ENCODE measurements at regions not wholly inside any gene's neighbourhood (a gene's known extent, or its start where the extent isn't known, plus 50 kb on each side); places are given as distances from the start of the nearest gene placed in this dataset.
"Not testable (repeated sequence)": the region's sequence is repeated elsewhere in the genome, so short reads cannot be mapped to it uniquely, and the experiment has no call there.

DNA sequence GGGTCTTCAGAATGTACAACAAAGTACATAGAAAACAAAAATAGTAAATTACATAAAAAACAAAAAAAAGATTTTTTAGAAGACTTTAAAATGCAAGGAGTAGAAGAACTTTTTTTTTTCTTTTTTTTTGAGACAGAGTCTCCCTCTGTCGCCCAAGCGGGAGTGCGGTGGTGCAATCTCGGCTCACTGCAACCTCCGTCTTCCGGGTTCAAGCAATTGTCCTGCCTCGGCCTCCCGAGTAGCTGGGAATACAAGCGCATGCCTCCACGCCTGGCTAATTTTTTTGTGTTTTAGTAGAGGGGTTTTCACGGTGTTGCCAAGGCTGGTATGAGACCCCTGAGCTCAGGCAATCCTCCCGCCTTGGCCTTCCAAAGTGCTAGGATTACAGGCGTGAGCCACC, 104.5 kb upstream of the ZC3H15 start:
- no peak for DNase-seq (ENCODE audit: low spot score)

DNA sequence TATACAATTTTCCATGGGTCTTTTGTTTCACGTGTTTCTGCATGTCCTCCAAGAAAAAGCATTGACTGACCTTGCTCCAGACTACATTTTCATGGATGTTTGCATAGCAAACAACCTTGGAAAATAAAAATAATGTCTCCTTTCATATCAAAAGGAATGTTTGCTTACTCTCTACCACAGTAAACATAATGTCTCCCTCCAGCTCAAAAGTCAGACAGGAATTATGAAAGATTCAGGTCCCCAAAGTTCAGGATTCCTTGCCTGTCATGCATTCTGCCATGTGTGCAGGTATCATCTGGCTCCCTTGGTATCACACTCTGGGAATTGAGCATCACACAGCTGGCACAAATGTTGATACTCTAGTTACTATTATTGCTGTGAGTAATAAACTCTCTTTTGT, 103.1 kb upstream of the ZC3H15 start:
- DNase-seq (ENCODE audit: low spot score): no peak

DNA sequence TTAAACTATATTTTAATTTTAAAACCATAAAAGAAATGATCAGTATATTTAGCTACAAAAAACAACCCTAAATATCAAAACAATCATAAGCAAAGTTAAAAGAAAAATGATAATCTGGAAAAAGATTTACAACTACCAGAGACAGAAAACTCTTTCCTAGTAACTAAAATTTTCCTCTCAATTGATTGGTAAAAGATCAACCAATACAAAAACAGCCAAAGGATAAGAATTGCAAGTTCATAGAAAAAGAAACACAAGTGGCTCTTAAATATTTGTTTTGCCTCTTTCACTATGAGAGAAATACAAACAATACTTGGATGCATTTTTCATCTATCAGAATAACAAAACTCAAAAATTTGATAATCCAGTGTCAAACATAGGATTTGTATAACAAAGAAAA, 101.8 kb upstream of the ZC3H15 start:
- no peak for DNase-seq (ENCODE audit: low spot score)

DNA sequence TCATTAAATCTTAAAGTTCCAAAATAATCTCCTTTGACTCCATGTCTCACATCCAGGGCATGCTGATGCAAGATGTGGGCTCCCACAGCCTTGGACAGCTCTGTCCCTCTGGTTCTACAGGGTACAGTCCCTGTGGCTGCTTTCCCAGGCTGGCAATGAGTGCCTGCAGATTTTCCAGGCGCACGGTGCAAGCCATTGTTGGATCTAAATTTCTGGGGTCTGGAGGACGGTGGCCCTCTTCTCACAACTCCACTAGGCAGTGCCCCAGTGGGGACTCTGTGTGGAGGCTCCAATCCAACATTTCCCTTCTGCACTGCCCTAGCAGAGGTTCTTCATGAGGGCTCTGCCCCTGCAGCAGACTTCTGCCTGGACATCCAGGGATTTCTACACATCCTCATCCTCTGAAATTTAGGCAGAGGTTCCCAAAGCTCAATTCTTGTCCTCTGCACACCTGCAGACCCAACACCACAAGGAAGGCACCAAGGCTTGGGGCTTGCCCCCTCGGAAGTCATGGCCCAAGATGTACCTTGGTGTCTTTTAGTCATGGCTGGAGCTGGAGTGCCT, 100.3 kb upstream of the ZC3H15 start:
- DNase-seq (ENCODE audit: low spot score): not testable (repeated sequence)

DNA sequence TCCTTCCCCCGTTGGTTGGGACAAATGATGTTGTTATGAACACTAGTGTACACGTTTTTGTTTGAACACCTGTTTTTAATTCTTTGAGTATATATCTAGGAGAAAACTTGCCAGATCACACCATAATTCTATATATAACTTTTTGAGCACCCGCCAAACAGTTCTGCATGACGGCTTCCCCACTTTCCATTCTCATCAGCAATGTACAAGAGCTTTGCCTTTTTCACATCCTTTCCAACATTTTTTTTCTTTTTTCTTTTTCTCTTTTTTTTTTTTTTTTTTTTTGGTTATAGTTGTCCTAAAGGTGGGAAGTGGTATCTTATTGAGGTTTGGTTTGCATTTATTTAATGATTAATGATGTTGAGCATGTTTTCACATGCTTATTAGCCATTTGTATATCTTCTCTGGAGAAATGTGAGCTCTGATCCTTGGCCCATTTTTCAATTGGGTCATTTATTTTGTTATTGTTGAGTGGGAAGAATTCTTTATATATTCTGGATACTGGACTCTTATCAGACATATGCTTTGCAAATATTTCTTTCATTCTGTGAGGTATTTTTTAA, 86.9 kb upstream of the ZC3H15 start:
- no peak for DNase-seq (ENCODE audit: low spot score)

DNA sequence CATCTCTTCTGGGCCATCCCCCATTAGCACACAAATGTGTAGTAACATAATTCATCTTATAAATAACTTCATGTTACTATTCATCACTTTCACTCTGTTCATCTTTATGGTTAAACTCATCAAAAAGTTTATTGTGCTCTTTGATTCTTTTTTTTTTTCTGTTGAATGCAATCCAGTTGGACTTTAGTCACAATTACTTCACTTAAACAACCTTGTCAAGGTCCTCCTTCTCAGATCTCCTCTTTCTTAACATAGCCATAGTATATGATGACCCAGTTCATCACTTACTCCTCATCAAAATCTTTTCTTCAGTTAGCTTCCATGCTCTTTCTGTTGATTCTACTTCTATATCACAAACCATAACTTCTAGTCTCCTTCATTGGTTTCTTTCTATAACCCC, 80.2 kb upstream of the ZC3H15 start:
- DNase-seq (ENCODE audit: low spot score): no peak

DNA sequence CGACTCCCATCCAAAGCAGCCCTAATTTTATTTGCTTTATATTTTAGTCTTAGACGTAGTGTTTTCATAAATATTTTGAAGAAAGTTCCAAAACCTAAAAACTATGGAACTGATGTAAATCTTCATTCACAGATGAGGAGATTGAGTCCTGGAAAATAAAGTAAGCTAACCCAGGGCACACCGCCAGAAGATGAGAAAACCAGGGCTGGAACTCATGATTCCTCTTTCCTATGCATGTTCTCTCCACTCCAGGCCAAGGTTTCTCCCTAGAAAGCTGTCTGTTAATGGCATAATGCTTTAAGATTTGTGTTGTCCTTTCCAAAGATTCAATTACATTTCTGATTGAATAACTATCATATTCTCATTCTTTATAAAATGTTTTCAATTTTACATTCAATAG, 78.4 kb upstream of the ZC3H15 start:
- no peak for DNase-seq (ENCODE audit: low spot score)

DNA sequence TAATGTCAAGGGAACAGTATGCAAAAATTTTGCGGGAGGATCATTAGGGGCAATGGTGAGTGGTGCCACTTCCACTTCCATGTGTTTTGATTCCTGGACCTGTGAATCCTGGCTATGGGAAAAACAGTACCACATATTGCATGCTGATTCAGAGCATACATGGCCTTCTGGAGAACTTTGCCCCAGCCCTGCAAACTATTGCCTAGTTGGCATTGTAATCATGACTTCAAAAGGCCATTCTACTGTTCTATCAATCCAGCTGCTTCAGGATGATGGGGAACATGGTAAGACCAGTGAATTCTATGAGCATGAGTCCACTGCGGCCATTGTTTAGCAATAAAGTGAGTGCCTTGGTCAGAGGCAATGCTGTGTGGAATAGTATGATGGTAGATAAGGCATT, 75.3 kb upstream of the ZC3H15 start:
- DNase-seq (ENCODE audit: low spot score): no peak

DNA sequence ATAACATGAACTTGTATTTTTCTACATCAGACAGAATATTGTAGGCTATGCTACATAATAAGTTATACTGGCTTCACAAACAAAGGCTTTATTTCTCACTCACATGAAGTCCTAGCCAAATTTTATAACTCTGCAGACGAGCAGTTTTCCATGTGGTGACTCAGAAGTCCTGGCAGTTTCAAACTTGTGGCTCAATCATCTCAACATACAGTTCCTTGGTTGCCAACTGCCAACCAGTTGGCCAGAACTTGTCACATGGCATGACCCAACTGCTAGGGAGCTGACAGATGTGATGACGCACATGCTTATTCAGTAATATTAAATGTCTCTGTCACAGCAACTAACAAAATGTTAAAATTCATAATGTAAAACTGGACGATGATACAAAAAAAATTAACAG, 63.8 kb upstream of the ZC3H15 start:
- DNase-seq (ENCODE audit: low spot score): peak; percentile 63

DNA sequence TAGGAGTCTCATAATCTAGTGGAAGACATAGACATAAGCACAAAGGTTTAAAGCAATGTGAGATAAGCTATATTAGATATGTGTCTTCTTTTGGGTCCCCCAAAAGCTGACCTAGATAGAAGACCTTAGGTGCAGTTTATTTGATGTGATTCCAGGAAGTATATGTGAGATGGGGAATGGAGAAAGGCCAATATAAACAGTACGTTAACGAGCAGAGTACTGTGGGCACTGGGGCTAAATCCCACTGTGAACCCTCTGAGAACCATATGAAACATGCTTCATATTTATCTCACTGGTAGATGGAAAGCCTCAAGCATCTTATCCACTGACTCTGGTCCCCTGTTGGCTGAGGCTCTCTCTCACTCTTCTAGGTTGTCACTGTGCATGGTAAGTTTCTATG, 62.6 kb upstream of the ZC3H15 start:
- no peak for DNase-seq (ENCODE audit: low spot score)

DNA sequence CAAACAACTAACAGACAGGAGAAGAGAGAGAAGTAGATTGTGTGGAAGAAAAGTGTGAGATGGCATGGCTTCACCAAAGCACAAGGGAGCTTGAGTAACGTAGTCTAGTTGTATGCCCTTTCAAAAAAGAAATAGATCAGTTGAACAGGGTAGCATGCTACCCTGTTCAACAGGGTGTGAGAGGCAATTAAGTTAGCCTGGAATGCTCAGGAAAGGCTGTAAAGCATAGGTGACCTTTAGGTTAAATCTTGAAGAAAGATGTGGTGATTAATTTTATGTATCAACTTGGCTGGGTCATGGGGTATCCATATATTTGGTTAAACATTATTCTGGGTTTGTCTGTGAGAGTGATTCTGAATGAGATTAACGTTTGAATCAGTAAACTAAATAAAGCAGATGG, 61.8 kb upstream of the ZC3H15 start:
- DNase-seq (ENCODE audit: low spot score): no peak

DNA sequence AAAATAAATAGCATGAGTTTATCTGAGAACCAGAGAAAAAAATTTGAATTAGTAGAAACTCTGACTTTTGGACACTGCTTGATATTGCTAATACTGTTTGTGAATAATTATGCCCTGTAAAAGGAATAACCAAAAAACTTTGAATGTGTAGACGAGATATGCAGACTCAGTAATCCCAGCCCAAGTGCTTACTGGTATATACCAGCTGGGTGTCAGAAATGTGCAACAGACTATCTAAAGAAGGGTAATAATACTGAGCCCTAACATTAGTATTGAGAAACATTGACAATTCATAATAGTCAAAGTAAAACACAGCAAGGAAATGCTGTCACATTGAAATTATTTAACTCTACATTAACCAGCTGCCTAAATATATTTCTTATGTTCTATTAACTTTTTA, 60.5 kb upstream of the ZC3H15 start:
- DNase-seq (ENCODE audit: low spot score): no peak

DNA sequence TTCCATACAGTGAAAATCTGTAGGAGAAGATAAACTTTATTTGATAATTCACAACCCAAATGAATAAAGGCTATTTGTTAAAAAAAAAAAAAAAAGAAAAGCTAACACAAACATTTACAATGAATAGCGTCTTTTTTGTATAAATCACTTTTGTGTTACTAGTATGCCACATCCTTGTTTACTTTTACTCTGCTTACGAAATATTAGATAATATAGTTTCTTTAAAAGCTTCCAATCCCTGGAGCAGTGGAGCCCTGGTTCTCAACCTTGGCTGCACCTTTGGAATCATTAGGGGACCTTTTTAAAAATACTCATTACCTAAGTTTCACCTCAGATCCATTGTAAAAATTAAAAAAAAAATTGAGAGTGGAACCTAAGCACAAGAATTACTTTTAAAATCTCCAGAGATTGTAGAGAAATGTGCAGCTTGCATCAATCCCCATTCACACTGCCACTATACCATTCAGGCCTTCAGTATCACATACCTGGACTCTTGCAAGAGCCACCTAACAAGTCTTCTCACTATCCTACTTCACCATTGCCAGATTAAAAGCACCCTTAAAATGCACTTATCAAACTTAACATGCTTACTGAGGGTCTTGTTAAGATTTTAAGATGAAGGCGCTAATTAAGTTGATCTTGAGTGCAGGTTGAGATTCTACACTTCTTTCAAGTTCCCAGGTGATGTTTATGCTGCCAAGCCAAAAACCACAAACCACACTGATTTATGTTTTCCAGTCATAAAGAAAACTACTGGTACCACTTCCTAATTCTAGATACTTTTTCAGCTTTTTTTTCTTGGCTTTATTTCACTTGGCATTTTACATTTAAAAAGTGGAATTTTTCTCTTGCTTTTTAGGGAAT, 59.7 kb upstream of the ZC3H15 start:
- no peak for DNase-seq (ENCODE audit: low spot score)

DNA sequence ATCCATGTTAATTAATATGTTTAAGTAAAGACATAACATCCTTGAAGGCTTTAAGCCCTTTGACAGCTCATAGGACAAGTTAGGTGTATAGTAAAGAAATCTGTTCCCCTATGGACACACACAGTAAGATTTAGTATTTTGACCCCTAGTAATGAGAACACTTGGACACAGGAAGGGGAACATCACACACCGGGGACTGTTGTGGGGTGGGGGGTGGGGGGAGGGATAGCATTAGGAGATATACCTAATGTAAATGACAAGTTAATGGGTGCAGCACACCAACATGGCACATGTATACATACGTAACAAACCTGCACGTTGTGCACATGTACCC, 59.1 kb upstream of the ZC3H15 start:
- DNase-seq (ENCODE audit: low spot score): not testable (repeated sequence)

DNA sequence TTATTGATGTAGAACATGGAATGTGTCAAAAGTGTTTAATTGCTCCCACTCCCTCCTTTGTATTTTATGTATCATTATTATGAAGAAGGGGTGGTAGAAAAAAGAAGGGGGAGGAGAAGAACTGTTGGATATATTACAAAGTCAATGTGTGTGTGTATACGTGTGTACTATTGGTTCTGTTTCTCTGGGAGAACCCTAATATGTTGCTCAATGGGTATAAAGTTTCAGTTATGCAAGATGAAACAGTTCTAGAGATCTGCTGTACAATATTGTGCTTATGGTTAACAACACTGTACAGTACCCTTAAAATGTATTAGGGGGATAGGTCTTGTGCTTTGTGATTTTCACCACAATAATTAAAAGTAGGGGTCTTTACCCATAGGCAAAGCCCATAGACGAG, 58.1 kb upstream of the ZC3H15 start:
- no peak for DNase-seq (ENCODE audit: low spot score)

DNA sequence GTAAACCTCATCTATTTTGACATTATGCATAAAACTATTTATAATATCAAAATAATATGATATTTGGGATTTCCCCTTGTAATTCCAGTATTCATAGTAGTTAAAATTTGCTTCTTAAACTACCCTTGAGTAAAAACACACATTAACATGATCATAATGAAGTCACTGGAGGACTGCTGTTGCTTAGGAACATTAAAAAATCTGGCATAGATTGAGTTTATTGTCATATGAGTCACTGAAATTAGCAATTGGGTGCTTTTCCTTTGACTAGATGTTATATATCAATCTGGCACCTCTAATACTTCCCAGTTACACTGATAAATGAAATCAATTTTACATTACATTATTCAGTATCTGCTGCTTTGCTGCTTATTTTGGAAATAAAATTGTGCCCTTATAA, 57.0 kb upstream of the ZC3H15 start:
- no peak for DNase-seq (ENCODE audit: low spot score)

DNA sequence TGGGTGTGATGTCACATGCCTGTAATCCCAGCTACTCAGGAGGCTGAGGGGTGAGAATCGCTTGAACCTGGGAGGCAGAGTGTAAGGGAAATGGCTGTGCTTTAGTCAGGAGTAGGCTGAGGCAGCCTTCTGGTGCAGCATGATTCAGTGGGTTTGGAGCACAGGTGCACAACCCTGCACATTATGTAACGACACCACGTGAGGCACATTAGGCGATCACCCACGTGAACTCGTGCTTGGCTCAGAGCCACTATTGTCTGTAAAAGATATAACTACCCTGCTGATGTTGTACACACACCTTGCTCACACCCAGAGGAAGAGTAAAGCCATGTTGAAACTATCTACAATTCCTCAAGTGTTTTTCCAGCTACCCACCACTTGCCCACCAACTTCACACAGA, 54.8 kb upstream of the ZC3H15 start:
- DNase-seq (ENCODE audit: low spot score): no peak

DNA sequence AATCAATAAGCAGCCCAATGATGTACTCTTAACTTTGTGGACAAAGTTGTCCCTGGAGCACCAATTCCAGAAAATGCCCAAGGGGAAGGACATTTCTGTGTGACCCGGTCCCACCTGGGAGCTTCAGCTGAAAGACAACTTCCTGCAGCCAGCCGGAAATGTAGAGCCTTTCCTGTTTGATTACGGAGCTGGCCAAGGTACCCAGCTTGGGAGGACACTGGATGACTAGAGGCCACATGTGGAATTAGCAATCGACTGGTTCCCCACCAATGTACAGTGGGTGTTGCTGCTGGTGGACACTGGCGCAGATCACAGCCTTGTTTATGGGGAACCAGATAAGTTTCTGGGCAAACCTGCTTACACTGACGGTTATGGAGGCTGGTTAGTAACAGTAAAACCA, 53.0 kb upstream of the ZC3H15 start:
- DNase-seq (ENCODE audit: low spot score): no peak

DNA sequence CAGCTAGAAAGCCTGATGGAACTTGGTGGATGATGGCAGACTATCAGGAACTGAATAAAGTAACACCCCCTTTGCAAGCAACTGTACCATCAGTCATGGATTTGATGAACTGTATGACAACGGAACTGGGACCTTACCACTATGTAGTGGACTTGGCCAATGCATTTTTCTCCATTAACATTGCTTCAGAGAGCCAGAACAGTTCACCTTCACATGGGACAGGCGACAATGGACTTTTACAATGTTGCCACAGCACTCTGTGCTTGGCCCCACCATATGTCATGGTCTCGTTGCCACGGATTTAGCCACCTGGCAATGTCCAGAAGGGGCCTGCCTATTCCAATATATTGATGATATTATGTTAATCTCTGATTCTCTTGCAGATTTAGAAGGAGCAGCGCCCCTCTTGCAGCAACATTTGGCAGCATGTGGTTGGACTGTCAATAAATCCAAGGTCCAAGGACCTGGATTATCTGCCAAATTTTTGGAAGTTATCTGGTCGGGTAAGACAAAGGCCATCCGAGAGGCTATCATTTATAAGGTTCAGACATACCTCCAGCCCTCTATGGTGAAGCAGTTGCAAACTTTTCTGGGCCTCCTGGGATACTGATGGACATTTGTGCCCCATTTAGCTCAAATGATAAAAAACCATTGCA, 52.2 kb upstream of the ZC3H15 start:
- no peak for DNase-seq (ENCODE audit: low spot score)
